Transverse colon (tissue), 4 donors: ENCODE measurements at regions not wholly inside any gene's neighbourhood (a gene's known extent, or its start where the extent isn't known, plus 50 kb on each side); places are given as distances from the start of the nearest gene placed in this dataset.
"Not testable (repeated sequence)": the region's sequence is repeated elsewhere in the genome, so short reads cannot be mapped to it uniquely, and the experiment has no call there.

ENCODE experiments used
- DNase-seq: peaks from one replicate; pipeline ENCODE4 v3.0.0-alpha.2; 2019
- H3K27ac ChIP-seq, 4 donors: fragments of 200-600 bp; sonication (generic); 2 replicates each; pipeline ENCODE4 v1.5.1; 2016 to 2018; ENCODE audit warnings: inconsistent platforms in 4 of 4
- H3K27me3 ChIP-seq: fragments of 200-600 bp; sonication (generic); 2 replicates; pipeline ENCODE4 v1.5.1; 2017; ENCODE audit warnings: inconsistent platforms
- H3K36me3 ChIP-seq, 4 donors: fragments of 200-600 bp; sonication (generic); 2 replicates each; pipeline ENCODE4 v1.5.1; 2017 to 2019; ENCODE audit warnings: inconsistent platforms in 4 of 4
- H3K4me1 ChIP-seq, 4 donors: fragments of 200-600 bp; sonication (generic); 2 replicates each; pipeline ENCODE4 v1.5.1; 2017 to 2020; ENCODE audit warnings: inconsistent platforms in 4 of 4
- H3K4me3 ChIP-seq, 4 donors: fragments of 200-600 bp; sonication (generic); 1 replicate in 1 of 4; 2 replicates in 3 of 4; pipeline versions ENCODE4 v1.5.1 to v1.6.1; 2017 to 2019; ENCODE audit warnings: inconsistent platforms in 4 of 4
- H3K9me3 ChIP-seq, 2 donors: fragments of 200-600 bp; sonication (generic); 2 replicates each; pipeline ENCODE4 v1.5.1; 2017 to 2019; ENCODE audit warnings: inconsistent platforms in 2 of 2
- CTCF ChIP-seq, 5 experiments: fragments of 200-600 bp in 3 of 5; fragments of 450-650 bp in 2 of 5; sonication (generic) in 3 of 5; IDR thresholded peaks; 1 replicate in 2 of 5; 2 replicates in 3 of 5; pipeline ENCODE4 v1.5.1; 2016 to 2017; ENCODE audit warnings: antibody characterized with exemption in 5 of 5, inconsistent platforms in 3 of 5, mild to moderate bottlenecking in 2 of 5, moderate library complexity in 1 of 5
- EP300 ChIP-seq: sonication (generic); formaldehyde crosslinking; IDR thresholded peaks from one replicate; pipeline ENCODE4 v1.6.1; 2017; ENCODE audit warnings: antibody characterized with exemption, low read depth
- POLR2A ChIP-seq: fragments of 450-650 bp; IDR thresholded peaks from one replicate; pipeline ENCODE4 v1.6.1; 2016; ENCODE audit warnings: antibody characterized with exemption, mild to moderate bottlenecking, moderate library complexity
- POLR2AphosphoS5 ChIP-seq, 3 donors: sonication (generic); formaldehyde crosslinking; IDR thresholded peaks; one replicate each; pipeline ENCODE4 v1.6.1; 2016; ENCODE audit warnings: antibody characterized with exemption in 3 of 3
- WGBS, 2 donors: methylation state at CpG; one replicate each; pipeline ENCODE4 v1.1.5; 2018; ENCODE audit warnings: low coverage in 1 of 2; 5-methylcytosine and 5-hydroxymethylcytosine counted together
- in situ Hi-C, 4 donors: fragments of 200-750 bp; cut with MboI; loops; one replicate each; pipeline versions ENCODE4 v1.15.0 to v1.15.1; 2017; ENCODE audit warnings: low sequenced_read_pairs in 3 of 4, low pct_ligation_motif_present in 1 of 4, low pct_unique_long_range_greater_than_20kb in 1 of 4
- intact Hi-C: fragments of 100-400 bp; cut with DNase I; formaldehyde crosslinking; loops from one replicate; pipeline ENCODE4 v1.15.1; 2023; ENCODE audit warnings: low total_unique reads

GRCh38 chr22:49004484-49005399 is 822.9 kb downstream of the BRD1 start:
- DNase-seq: no peak

GRCh38 chr22:48997605-48998004 is 830.1 kb downstream of the BRD1 start:
- H3K27ac ChIP-seq, DNase-seq, H3K27me3 ChIP-seq, H3K9me3 ChIP-seq, in situ Hi-C loops, H3K4me3 ChIP-seq, intact Hi-C loops, H3K4me1 ChIP-seq, H3K36me3 ChIP-seq: not testable (repeated sequence)
- 90 to 95% methylated on average over 11 to 14 of the region's 14 CpGs for WGBS, 2 donors

More at GRCh38 chr22:49004484-49005399, 822.9 kb downstream of the BRD1 start:
- Histone ChIP-seq H3K27me3 (no peaks in the 10 kb centered on the region), H3K4me3 (no peak overlapping the region), H3K36me3 (no peaks in the 10 kb centered on the region), H3K27ac (no peak overlapping the region), H3K4me1 (no peaks in the 10 kb centered on the region), H3K9me3 (no peaks in the 10 kb centered on the region)
- in situ Hi-C loops (no loop called here), intact Hi-C loops (no loop called here)
- TF ChIP-seq CTCF (IDR thresholded peaks at IDR 0.05) (no peak), POLR2A (no peak), POLR2AphosphoS5 (IDR thresholded peaks at IDR 0.05) (no peak), EP300 (no peak)
- WGBS, 2 donors: 90 to 91% methylated on average over 2 to 29 of the region's 29 CpGs

GRCh38 chr22:48993655-48994054 is 834.0 kb downstream of the BRD1 start:
- intact Hi-C loops: no loop called here

GRCh38 chr22:48984639-48985038 is 843.0 kb downstream of the BRD1 start:
- H3K9me3 ChIP-seq: no peaks in the 10 kb centered on the region
- WGBS, 2 donors: 82 to 83% methylated on average over 9 to 14 of the region's 14 CpGs
- no peak overlapping the region for H3K27ac ChIP-seq
- no peaks in the 10 kb centered on the region for H3K4me1 ChIP-seq
- intact Hi-C loops (no loop called here), in situ Hi-C loops (no loop called here)
- TF ChIP-seq POLR2A (no peak), EP300 (no peak)
- no peak overlapping the region for H3K4me3 ChIP-seq
- H3K27me3 ChIP-seq: no peaks in the 10 kb centered on the region
- no peaks in the 10 kb centered on the region for H3K36me3 ChIP-seq
- DNase-seq: no peak

More at GRCh38 chr22:48993655-48994054, 834.0 kb downstream of the BRD1 start:
- no peaks in the 10 kb centered on the region for H3K36me3 ChIP-seq
- no peak overlapping the region for H3K27ac ChIP-seq
- no peaks in the 10 kb centered on the region for H3K9me3 ChIP-seq
- no peaks in the 10 kb centered on the region for H3K4me1 ChIP-seq
- H3K27me3 ChIP-seq: no peaks in the 10 kb centered on the region
- no peak for DNase-seq
- TF ChIP-seq POLR2AphosphoS5 (IDR thresholded peaks at IDR 0.05) (no peak), POLR2A (no peak), EP300 (no peak), CTCF (IDR thresholded peaks at IDR 0.05) (no peak)
- 44% methylated on average over 2 to 5 of the region's 5 CpGs for WGBS, 2 donors
- in situ Hi-C loops: no loop called here
- H3K4me3 ChIP-seq: no peak overlapping the region

GRCh38 chr22:48982321-48982905 is 845.3 kb downstream of the BRD1 start:
- Histone ChIP-seq H3K9me3 (no peaks in the 10 kb centered on the region), H3K36me3 (no peaks in the 10 kb centered on the region), H3K4me1 (no peaks in the 10 kb centered on the region), H3K27me3 (no peaks in the 10 kb centered on the region), H3K27ac (no peak overlapping the region), H3K4me3 (no peak overlapping the region)
- in situ Hi-C loops: no loop called here
- no peak for DNase-seq
- intact Hi-C loops: no loop called here
- no peak for TF ChIP-seq EP300
- TF ChIP-seq CTCF (IDR thresholded peaks at IDR 0.05): no peak
- TF ChIP-seq POLR2A: no peak
- no peak for TF ChIP-seq POLR2AphosphoS5 (IDR thresholded peaks at IDR 0.05)
- WGBS, 2 donors: 77% methylated on average over 10 of the region's 10 CpGs; no CpG with 5 or more reads in 1 of the 2 donors
